NCI-H1436 (cell line): ENCODE measurements at regions not wholly inside any gene's neighbourhood (a gene's known extent, or its start where the extent isn't known, plus 50 kb on each side); places are given as distances from the start of the nearest gene placed in this dataset.
"Not testable (repeated sequence)": the region's sequence is repeated elsewhere in the genome, so short reads cannot be mapped to it uniquely, and the experiment has no call there.

Experiments used
- DNase-seq: peaks from one replicate; lab custom pipeline; 2025; lab: John Stamatoyannopoulos, UW

DNA sequence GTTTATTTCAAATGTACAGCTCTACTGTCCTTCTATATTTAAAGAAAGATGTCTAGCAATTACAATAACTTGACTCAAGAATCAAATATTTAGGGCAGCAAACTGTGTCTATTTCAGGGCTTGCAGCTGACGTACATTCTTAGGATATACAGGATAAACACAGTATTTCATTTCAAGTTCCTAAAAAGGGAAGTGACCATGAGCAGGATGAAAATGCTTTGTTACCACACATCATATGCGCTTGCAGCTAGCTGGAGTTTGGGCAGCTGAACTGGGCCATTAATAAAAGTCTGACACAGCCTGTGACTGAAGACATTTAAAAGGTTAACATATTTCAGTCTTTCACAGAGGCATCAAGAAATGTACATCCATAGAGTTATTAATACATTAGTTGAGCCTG lies 264.6 kb upstream of the TRIB2 start:
- DNase-seq: no peak

DNA sequence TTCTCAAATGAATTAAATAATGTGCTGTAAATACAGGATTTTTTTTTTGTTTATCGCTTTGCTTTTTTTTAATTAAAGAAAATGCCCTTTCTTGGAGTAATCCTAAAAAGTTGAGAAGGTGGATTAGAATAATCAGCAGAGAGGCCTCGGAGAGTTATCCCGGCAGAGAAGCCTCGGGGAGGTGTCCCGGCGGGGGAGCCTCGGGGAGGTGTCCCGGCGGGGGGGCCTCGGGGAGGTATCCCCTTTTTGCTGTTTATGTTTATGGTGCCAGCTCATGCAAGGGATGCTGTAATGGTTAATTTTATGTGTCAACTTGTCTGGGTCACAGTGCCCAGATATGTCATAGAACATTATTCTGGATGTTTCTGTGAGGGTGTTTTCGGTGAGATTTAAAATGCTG lies 263.0 kb upstream of the TRIB2 start:
- no peak for DNase-seq

DNA sequence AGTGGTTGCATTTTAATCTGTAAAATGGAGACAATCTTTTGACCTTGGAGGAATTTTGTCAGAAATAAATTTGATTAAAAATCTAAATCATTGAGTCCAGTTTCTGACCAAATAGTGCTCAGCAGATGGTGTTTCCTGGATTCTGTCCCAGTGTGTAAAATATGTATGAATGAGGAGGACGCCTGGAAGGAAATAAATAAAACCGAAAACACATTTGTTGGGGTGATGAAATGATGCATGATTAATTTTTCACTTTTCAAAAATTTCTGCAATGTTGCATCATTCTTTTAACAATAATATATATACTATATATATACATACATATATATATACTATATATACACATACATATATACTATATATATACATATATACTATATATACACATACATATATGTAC lies 261.1 kb upstream of the TRIB2 start:
- DNase-seq: no peak

DNA sequence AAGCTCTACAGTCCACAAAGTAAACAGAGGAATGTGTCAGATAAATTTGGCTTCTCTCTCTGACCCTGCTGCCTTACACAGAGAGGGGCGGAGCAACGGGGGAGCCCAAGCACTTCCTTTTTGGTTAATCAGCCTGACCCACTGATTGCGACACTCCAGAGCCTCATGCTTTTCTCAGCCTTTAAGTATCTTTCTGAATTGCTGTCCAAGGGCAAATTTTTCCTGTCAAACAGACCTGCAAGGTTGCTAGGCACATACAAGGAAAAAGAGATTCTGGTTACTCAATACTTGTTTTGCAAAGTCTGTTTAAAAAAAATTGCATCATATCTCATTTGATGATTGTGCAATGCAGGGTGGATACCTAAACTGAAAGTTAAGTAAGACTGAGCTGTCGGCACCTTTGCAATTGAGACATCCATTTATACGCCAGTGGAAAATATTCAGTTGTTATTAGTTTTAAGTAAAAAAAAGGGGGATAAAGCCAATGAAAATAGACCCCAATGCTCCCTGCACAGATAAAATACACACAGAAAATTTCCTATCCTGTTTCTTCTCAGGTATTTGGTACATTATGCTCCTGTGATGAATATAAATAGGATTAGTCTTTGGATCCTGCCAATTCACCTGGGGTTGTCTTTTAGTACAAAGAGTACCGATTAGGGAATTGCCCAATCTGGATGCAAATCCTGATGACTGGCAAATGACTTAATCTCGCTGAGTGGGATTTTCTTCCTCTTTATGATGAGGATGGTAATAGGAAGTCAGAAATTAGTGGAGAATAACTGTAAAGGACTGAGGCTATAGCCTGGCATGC lies 260.2 kb upstream of the TRIB2 start:
- no peak for DNase-seq

DNA sequence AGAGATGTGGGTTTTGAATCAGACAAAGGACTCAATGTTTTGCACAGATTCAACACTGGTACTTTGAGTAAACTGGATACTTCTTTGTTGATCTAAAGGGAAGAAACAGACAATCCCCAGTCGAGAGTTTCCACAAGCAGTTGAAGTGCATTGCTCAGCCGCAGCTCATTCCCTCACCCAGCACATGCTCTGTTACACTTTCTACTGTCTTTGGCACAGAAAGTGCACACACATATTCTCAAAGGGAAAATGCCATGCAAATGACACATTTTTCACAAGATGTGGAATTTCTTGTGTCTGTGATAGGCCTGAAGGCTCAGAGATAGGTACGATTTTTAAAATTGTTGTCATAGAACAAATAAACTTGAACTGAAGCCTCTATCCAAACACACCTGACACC lies 258.9 kb upstream of the TRIB2 start:
- no peak for DNase-seq

DNA sequence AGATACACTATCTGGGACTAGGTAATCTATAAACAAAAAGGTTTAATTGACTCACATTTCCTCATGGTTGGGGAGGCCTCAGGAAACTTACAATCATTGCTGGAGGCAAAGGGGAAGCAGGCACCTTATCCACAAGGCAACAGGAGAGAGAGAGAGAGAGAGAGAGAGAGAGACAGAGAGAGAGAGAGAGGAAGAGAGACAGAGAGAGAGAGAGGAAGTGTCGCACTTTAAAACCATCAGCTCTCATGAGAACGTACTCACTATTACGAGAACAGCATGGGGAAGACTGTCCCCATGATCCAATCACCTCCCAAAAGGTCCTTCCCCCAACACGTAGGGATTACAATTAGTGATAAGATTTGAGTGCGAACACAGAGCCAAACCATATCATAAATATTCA lies 253.5 kb upstream of the TRIB2 start:
- no peak for DNase-seq

DNA sequence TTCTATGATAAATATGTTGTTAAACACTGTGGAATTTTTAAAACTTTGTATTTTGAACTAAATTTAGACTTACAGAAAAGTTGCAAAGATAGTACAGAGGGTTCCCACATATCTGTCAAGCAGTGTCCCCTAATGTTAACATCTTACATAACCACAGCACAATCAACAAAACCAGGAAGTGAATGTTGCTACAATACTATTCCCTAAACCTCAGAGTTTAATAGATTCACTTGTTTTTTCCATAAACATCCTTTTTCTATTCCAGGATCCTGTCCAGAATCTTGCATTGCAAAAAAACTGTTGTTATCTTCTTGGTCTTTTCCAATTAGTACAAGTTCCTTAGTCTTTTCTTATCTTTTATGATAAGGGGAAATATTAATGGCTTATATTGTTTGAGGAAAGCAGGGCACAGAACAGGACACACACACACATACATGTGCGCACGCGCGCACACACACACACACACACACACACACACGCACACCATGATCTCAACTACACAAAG lies 251.1 kb upstream of the TRIB2 start:
- DNase-seq: no peak

DNA sequence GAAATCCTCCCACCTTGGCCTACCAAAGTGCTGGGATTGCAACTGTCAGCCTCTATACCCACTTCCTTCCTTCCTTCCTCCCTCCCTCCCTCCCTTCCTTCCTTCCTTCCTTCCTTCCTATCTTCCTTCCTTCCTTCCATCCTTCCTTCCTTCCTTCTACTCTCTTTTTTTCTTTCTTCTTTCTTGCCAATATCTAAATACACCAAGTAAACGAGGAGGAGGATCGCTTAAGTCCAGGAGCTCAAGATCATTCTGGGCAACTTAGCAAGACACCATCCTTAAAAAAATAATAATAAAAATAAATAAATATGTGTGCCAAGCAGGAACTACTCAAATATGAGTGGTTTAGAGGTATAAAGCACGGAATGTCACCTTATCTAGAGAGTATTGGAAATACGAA lies 249.4 kb upstream of the TRIB2 start:
- DNase-seq: no peak

DNA sequence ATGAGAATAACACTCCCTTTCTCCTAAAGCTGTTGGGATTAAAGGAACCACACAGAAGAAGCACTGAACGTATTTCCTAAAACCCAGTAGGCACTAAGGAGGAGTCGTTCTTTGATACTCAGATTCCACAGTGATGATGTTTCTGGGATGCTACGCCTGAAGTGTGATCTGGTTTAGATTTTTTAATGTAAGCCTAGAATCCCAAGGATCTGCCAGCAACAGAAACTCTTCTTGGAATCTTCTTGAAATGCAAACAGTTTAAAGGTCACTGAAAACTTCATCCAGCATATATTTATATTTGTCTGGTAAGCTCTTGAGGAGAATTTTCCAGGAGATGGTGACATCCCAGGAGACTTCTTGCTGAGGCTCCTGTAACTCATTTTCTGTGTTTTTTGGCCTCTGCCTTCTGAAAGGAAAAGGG lies 247.6 kb upstream of the TRIB2 start:
- DNase-seq: no peak

DNA sequence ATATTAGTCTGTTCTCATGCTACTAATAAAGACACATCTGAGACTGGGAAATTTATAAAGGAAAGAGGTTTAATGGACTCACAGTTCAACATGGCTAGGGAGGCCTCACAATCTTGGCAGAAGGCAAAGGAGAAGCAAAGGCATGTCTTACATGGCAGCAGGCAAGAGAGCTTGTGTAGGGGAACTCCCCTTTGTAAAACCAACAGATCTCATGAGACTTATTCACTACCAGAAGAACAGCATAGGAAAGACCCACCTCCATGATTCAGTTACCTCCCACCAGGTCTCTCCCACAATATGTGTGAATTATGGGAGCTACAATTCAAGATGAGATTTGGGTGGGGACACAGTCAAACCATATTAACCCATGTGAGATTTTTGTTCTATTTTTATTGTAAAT lies 244.5 kb upstream of the TRIB2 start:
- DNase-seq: not testable (repeated sequence)

DNA sequence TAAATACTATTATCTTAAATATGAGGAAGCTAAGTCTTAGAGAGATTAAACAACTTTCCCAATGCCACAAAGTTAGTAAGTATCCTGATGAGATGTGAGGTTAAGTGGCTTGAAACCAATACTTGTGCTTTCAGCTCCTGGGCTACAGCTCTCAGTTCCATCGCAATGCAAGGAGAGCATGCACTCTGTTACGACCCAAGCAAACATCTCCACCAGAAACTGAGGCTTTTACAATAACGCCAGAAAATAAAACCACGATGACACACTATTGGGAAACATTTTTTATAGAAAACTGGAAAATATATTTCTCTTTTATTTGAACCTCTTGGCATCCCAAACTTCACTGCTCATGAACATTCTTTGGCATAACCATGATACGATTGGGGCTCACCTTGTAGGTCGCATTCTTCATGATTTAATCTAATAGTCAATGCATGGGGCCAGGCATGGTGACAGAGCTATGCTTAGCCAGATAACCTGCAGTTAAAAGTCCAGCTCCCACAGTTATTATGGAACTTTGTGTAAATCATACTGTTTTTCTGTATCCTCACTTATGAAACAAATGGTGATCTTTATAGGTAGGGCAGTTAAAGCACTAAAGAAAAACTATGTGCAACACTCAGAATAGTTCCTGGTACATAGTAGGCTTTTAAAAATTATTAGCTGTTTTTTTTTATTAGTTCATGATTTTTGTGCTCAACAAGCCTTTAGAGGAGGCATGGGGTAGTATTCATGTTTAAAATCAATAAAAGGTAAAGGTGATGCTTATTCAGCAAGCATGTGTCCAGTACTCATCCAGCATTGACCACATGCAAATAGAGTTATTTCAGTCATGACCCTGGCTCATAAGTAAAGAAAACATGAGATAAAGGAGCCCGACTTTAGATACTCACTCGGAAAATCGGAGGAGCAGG lies 238.3 kb upstream of the TRIB2 start:
- DNase-seq: no peak

DNA sequence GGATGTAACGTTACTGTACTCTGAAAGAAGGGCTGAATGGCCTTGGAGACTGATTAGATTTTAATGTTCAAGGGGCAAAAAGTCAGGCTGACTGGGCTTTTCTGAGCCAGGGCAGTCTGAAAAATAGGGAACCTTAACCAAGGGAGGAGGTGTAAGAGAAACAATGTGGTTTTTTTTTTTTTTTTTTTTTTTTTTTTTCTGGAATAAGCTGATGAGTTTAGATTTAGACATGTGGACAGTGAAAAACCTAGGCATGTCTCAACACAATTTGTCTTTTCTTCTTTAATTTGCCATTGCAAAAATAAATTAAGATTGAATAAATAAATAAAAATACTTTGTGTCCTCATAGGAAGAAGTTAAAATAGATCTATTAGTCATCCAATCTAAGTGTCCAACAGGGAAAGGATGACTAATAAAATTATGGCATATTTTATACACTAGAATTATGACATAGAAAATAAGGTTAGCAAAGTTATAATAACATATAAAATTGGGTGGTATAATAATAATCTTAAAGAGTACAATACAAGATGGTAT lies 237.6 kb upstream of the TRIB2 start:
- no peak for DNase-seq

DNA sequence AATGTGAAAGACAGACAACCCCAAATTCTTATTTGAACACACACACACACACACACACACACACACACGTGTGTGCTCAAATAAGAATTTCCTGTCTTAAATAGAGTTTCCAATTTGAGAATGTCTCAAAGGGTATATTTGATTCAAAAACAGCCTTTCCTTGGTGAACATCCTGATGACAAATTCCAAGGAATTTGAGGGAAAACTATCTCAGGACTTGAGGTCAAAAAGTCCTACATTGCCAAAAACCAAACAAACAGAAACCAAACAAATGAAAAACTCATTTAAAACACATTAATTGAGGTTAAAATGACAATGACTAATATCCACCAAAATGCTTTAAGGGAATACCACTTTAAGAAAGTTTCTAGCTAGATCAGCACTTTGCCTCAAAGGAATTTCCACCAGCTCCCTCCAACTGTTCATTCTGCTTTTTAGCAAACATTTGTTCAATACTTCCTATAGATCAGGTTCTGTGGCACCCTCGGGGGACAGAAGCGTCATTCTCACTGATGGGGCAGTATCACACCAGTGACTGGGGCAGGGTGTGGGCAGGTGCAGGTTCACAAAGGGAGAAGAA lies 232.1 kb upstream of the TRIB2 start:
- DNase-seq: no peak

DNA sequence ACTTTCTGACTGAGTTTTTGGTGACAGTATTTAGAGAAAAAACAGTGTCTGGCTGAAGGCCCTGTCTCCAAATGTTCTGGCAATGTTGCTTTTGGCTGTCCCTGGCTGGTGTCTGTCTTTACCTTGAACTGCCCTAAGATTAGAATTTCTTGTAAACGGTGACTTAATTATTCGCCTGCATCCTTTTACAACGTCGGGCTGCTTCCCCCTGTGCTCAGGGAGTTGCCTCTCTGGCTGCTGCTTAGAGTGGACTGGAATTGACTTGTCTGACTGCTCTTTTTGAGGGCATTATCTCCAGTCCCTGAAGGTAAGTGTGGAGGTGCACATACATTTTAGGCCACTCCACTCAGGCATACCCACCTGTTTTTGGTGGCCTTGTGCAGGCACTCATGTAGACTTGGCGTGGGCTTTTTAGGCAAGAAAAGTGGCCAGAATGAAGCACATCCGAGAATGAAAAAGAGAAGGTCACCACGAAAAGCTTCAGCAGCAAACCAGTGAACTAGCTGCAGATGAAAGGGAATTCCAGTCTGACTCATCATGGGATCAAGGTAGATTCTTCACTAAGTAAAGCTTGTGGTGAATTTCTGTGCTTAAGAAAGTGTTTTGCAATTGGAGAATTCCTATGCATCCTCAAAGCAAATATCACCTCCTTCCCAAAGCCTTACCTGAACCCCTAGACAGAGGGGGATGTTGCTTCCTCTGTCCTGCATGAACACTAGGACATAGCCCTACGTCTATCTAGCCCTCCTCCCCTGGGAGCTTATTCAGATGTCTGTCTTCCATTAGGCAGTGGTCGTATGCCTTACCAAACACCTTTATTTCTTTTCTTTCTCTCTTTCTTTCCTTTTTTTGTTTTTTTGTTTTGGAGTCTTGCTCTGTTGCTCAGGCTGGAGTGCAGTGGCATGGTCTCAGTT lies 230.3 kb upstream of the TRIB2 start:
- no peak for DNase-seq

DNA sequence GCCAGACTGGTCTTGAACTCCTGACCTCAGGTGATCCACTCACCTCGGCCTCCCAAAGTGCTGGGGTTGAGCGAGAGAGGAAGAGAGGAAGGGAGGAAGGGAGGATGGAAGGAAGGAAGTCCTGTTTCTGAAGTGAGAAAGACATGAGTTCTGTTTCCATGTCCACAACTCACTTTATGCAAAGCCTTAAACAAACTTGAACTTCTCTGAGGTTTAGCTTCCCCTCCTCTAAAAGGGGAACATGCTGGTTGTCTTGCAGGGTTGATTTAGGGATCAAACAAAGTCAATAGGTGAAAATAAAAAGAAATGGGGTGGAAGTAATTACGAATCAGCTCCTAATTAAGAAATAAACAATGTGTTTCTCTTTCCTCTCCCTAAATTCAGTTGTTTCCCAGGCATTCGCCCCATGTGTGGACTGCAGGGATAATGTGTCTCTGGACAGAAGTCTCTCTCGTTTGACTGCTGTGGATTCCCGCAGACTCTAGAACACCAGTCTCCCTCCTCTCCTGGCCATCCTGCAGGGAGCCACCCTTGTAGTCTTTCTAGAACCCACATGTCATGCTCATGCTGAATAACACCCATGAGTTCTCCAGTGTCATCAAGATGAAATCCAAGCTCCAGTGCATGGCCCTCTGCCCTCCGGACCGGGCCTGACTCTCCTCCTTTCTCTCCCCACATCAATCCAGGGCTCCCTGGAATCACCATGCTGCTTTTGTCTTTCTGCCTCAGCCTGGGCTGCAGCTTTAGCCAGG lies 229.3 kb upstream of the TRIB2 start:
- DNase-seq: no peak

DNA sequence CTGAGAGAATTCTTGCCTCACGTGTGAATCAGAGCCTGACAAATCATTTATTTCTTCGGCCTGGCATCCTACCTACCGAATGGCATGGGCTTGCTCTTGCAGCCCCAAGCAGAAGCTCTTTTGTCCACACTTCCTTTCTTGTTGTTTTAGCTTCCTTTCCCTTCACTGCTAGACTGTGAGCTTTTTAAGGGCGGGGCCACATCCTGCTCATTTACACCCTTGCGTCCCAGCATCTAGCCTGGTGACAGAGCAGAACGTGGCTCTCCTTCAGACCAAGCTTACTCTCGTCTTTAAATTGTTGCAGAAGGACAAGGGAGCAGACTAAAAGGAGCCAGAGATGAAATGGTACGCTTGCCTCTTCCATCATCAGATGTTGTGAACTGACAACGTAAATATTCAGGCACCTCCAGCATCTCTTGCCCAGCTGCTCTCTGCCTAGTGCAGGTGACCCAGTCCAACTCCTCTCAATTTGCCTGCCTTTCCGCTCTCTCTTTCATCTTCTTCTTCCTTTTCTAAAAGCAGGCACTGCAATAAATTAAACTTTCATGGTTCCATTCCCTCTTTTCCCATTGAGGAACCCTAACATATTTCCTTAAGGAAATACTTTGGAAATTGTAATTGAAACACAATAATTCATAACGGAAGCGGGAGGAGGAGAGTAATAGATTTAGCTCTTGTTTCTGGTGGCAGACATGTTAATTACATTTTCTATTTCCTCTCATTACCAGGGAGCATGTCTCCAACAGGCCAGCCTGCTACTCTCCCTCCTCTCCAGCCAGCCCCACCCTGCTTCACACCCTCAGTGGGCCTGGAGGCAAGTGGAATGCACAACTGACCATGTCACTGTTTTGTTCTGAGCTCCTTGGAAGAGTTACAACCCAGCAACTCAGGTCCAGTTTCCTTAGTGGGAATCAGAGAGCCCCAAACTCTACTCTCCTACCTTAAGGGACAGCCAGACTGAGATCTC lies 228.1 kb upstream of the TRIB2 start:
- DNase-seq: no peak

DNA sequence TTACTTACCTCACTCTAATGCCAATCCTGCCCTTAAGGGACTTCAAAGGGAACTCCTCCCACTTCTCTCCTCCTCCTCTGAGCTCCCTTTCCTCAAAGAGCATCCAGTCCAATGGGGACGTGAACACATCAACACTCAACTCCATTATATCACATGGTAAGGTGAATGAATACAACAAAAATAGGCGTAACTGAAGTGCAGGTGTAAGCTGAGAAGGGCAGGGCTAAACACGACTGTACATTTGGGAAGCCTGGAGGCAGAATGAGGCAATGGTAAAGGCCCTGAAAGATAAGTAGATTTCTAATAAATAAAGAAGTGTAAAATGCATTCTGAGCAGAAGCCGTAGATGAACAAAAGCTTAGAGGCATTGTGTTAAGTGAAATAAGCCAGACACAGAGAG lies 226.1 kb upstream of the TRIB2 start:
- peak; percentile 15 for DNase-seq

DNA sequence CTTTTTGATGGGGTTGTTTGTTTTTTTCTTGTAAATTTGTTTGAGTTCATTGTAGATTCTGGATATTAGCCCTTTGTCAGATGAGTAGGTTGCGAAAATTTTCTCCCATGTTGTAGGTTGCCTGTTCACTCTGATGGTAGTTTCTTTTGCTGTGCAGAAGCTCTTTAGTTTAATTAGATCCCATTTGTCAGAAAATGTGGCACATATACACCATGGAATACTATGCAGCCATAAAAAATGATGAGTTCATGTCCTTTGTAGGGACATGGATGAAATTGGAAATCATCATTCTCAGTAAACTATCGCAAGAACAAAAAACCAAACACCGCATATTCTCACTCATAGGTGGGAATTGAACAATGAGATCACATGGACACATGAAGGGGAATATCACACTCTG lies 224.4 kb upstream of the TRIB2 start:
- DNase-seq: not testable (repeated sequence)

DNA sequence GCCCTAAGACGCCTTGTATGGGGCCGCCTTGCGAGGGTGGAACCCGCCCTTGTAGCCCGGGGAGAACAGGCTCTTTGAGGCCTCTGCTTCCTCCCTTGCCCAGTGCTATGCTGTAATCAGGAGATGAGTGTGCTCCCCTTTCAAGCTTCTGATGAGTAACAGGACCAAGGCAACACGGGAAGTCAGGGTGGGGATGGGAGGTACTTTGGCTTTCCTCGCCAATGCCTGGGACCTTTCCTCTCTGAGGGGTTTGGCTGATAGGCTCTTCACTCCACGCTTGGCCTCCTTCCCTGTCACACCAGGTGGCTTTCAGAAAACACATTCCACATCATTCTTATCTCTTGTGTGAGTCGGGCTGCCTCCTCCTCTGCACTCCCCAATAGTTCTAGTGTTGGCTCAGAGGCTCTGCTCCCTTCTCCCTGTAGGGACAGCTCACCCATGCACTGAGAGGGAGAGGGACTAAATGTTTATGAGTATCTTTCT lies 223.7 kb upstream of the TRIB2 start:
- no peak for DNase-seq
